Effector memory CD8-positive, alpha-beta T cell (primary cell): ENCODE measurements at regions not wholly inside any gene's neighbourhood (a gene's known extent, or its start where the extent isn't known, plus 50 kb on each side); places are given as distances from the start of the nearest gene placed in this dataset.
"Not testable (repeated sequence)": the region's sequence is repeated elsewhere in the genome, so short reads cannot be mapped to it uniquely, and the experiment has no call there.

Experiments used
- ATAC-seq: fragments of 150-1000 bp; cut with Tn5 transposase; replicated peaks from 2 replicates; pipeline ENCODE4 v1.10.0; 2021; ENCODE audit warnings: mild to moderate bottlenecking, moderate library complexity
- DNase-seq, 3 experiments: peaks; one replicate each; pipeline ENCODE4 v3.0.0; 2021
- H3K27ac Mint-ChIP-seq, 2 donors: one replicate each; pipeline ENCODE4 v1.8.0; 2022; ENCODE audit warnings: mild to moderate bottlenecking in 2 of 2, mixed read lengths in 2 of 2, moderate library complexity in 2 of 2
- H3K27me3 Mint-ChIP-seq, 2 donors: one replicate each; pipeline ENCODE4 v1.8.0; 2022; ENCODE audit warnings: mixed read lengths in 2 of 2
- H3K36me3 Mint-ChIP-seq: one replicate; pipeline ENCODE4 v1.8.0; 2022; ENCODE audit warnings: mild to moderate bottlenecking, moderate library complexity, mixed read lengths; ENCODE audit not compliant: insufficient read depth
- H3K4me1 Mint-ChIP-seq, 2 donors: one replicate each; pipeline ENCODE4 v1.8.0; 2022; ENCODE audit warnings: low read depth in 2 of 2, mixed read lengths in 2 of 2
- H3K4me3 Mint-ChIP-seq, 2 donors: one replicate each; pipeline ENCODE4 v1.8.0; 2022; ENCODE audit warnings: mild to moderate bottlenecking in 2 of 2, mixed read lengths in 2 of 2, moderate library complexity in 2 of 2
- H3K9me3 Mint-ChIP-seq, 2 donors: one replicate each; pipeline ENCODE4 v1.8.0; 2022; ENCODE audit warnings: mixed read lengths in 2 of 2

DNA sequence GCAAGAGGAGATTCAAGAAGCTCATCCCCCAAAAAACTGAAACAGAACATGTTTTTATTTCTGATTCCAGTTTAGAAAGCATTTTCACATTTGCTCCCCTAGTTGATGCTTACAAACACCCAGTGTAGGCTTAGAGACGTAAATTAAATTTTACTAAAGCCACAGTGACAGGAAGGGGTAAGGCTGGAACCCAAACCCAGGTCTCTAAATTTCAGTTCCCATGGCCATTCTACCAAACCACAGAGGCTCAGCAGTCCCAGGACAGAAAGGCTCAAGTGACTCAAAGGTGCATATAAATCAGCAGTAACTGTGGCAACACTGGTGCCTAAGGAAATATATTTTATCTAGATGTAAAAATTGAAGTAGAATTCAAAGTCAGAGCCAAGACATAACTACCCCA lies 128.7 kb downstream of the CEP120 start:
- H3K27me3 Mint-ChIP-seq: peaks cover 18 to 31% of the 10 kb centered on the region in 2 donors
- no peak for ATAC-seq
- H3K4me1 Mint-ChIP-seq: no peaks in the 10 kb centered on the region
- no peak overlapping the region for H3K4me3 Mint-ChIP-seq
- no peak for DNase-seq
- peaks cover 2% of the 10 kb centered on the region for H3K36me3 Mint-ChIP-seq
- no peak overlapping the region for H3K27ac Mint-ChIP-seq
- H3K9me3 Mint-ChIP-seq: no peaks in the 10 kb centered on the region

DNA sequence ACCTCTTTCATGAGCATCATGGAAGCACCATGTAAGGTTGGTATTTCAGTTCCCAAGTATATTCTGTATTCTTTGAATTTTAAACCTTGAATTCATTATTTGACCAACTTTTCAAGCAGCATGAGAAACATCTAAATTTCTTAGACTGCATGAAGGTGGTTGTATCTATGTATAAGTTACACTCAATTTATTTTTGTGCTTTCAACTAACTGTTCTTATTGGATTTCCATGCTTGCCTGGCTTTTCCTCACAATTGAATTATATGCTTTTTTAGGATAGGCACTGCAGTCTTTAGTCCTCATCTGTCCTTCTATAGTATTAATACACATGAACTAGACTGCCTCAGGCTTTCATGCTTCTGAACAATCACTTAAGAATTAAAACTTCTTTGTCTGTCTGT lies 134.0 kb downstream of the CEP120 start:
- no peaks in the 10 kb centered on the region for H3K9me3 Mint-ChIP-seq
- no peak for DNase-seq
- H3K27me3 Mint-ChIP-seq: peaks cover 37 to 64% of the 10 kb centered on the region in 2 donors
- no peak overlapping the region for H3K27ac Mint-ChIP-seq
- H3K4me1 Mint-ChIP-seq: no peaks in the 10 kb centered on the region
- no peak for ATAC-seq
- peaks cover 2% of the 10 kb centered on the region for H3K36me3 Mint-ChIP-seq
- H3K4me3 Mint-ChIP-seq: no peak overlapping the region

DNA sequence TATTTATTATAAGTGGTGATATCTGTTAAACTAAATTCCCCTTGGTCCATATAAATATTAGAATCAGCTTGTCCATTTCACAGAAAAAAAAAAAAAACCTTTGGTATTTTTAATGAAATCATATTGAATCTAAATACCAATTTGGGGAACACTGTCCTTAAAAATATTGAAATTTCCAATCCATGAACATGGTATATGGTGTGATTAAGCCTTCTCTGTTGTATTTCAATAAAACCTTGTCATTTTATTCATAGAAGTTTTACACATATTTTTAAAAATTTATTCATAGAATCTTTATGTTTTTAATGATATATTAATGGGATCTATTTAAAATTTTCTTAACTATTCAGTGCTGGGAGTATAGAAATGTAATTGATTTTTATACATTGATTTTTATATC lies 135.3 kb downstream of the CEP120 start:
- Mint-ChIP-seq H3K4me3 (no peak overlapping the region), H3K27ac (no peak overlapping the region), H3K9me3 (no peaks in the 10 kb centered on the region), H3K36me3 (peaks cover 2% of the 10 kb centered on the region), H3K4me1 (no peaks in the 10 kb centered on the region), H3K27me3 (peaks cover 37 to 65% of the 10 kb centered on the region in 2 donors)
- ATAC-seq (no peak), DNase-seq (no peak)

DNA sequence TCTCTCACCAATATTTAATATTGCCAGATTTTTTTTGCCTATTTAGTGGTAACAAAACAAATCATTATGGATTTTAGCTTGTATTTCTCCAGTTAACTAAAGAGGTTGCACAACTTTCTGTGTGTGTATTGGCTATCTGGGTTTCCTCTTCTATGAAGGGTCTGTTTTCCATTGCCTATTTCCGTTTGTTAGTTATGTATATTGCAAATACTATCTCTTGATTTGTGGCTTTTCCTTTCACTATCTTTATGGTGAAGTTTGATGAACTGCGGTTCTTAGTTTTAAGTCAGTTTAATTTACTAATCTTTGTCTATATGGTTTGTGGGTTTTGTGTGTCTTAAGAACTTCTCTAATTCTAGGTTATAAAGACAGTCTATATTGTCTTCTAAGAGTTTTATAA lies 136.3 kb downstream of the CEP120 start:
- H3K4me3 Mint-ChIP-seq: no peak overlapping the region
- no peaks in the 10 kb centered on the region for H3K9me3 Mint-ChIP-seq
- H3K27ac Mint-ChIP-seq: no peak overlapping the region
- no peaks in the 10 kb centered on the region for H3K36me3 Mint-ChIP-seq
- ATAC-seq: no peak
- H3K27me3 Mint-ChIP-seq: peaks cover 37 to 65% of the 10 kb centered on the region in 2 donors
- H3K4me1 Mint-ChIP-seq: no peaks in the 10 kb centered on the region
- DNase-seq: no peak

DNA sequence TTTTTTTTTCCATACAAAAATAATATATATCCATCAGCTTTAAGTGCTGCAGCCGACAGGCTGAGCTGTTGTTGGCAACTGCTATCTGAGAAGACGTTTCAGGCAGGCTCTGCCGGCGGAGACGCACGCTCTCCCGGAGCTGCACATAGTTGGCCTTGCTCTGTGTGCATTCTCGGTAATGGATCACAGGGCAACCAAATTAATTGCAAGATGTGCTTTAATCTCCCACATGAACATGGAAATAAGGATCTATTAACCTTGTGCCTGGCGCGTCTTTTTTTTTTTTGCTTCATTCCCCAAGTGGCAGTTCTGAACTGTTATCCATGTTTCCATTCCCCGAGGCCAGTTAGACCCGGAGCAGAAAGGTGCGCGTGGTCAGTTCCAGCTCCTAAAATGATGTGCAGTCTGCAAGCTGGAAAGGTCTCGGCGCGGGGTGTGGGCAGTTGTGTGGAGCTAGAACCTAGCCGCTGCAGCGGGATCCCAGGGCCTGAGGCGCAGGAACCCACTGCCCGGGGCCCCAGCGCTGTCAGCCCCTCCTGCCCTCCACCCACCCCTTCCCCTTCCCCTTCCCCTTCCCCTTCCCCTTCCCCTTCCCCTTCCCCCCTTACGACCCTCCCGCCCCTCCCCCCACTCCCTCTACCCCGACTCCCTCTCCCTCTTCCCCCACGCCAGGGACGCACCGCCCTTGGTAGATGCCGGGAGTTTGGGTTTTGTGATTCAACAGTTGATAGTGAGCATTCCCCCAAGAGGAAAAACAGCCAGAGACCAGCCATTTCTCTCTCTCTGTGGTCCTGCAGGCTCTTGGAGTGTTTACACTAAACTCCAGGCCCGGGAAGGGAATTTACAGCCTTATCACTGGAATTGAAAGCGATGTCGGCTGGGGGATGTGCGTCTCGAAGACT lies 137.8 kb downstream of the CEP120 start:
- H3K9me3 Mint-ChIP-seq: no peaks in the 10 kb centered on the region
- no peak overlapping the region for H3K27ac Mint-ChIP-seq
- DNase-seq (no peak), ATAC-seq (no peak)
- H3K4me3 Mint-ChIP-seq: no peak overlapping the region
- peaks cover 30 to 56% of the 10 kb centered on the region in 2 donors for H3K27me3 Mint-ChIP-seq
- H3K4me1 Mint-ChIP-seq: no peaks in the 10 kb centered on the region
- no peaks in the 10 kb centered on the region for H3K36me3 Mint-ChIP-seq

DNA sequence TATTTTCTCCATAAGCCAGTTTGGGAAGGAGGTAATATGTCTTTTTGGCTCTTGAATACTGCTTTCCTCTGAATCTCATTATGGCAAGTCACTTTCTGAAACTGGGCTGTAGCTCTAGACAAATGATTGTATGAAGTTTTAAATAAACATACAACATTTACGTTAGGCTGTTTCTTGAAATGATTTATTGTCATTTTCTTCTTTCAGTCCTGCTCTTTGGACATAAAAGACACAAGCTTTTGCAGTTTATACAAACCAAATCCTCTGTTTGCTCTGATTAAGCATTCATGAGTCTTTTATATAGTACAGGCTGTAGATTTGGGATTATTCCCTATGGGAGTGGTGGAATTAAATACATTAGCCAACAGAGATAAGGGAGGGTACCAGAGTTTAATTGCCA lies 139.7 kb downstream of the CEP120 start:
- H3K36me3 Mint-ChIP-seq: no peaks in the 10 kb centered on the region
- peaks cover 25 to 44% of the 10 kb centered on the region in 2 donors for H3K27me3 Mint-ChIP-seq
- H3K27ac Mint-ChIP-seq: no peak overlapping the region
- no peak for ATAC-seq
- H3K4me1 Mint-ChIP-seq: no peaks in the 10 kb centered on the region
- DNase-seq: no peak
- no peaks in the 10 kb centered on the region for H3K9me3 Mint-ChIP-seq
- no peak overlapping the region for H3K4me3 Mint-ChIP-seq

DNA sequence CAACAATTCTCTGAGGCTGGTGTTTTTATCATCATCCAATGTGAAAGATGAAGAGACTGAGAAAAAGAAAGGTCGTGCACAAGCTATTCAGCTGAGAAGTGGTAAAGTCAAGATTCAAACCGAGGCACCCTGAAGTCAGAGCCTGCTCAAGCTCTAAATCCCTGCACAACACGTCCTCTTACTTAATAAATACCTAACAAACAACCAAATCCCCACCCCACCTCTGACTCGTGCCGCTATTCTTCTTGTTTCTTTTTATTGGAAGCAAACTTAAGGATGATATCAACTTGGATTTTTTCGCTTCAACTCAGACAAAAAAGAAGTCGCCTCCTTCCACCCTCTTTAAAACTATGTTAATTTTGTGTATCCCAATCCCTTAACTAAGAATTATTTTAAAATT lies 140.2 kb downstream of the CEP120 start:
- DNase-seq (no peak), ATAC-seq (no peak)
- H3K27me3 Mint-ChIP-seq: peaks cover 25 to 44% of the 10 kb centered on the region in 2 donors
- no peaks in the 10 kb centered on the region for H3K9me3 Mint-ChIP-seq
- H3K36me3 Mint-ChIP-seq: no peaks in the 10 kb centered on the region
- H3K4me1 Mint-ChIP-seq: no peaks in the 10 kb centered on the region
- H3K27ac Mint-ChIP-seq: no peak overlapping the region
- H3K4me3 Mint-ChIP-seq: no peak overlapping the region

DNA sequence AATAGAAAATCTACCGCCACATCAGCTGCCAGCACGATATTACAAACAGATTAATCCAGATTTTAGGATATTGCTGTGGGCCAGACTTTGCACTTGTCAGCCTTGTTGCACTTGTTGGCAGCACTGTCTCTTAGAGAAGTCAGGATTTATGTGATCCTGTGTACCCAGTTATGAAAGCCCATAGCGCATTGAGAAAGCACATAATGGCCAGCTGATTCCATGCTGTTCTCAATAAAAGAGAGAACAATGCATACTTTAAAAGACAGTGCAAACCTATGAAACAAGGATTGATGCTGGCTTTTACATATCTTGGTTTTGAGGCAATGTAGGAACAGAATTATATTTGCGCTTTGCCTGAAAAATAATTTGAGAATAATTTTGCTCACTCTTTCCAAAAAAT lies 140.8 kb downstream of the CEP120 start:
- Mint-ChIP-seq H3K27me3 (peaks cover 24 to 44% of the 10 kb centered on the region in 2 donors), H3K9me3 (no peaks in the 10 kb centered on the region), H3K4me1 (no peaks in the 10 kb centered on the region), H3K27ac (no peak overlapping the region), H3K36me3 (no peaks in the 10 kb centered on the region), H3K4me3 (no peak overlapping the region)
- DNase-seq: no peak
- ATAC-seq: no peak

DNA sequence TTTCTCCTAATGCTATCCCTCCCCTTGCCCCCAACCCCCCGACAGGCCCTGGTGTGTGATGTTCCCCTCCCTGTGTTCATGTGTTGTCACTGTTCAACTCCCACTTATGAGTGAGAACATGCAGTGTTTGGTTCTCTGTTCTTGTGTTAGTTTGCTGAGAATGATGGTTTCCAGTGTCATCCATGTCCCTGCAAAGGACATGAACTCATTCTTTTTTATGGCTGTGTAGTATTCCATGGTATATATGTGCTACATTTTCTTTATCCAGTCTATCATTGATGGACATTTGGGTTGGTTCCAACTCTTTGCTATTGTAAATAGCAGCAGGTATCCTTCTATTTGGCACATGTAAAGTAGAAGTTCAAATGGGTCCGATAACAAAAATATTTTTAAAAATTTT lies 142.3 kb downstream of the CEP120 start:
- H3K4me1 Mint-ChIP-seq, H3K27ac Mint-ChIP-seq, DNase-seq, ATAC-seq, H3K36me3 Mint-ChIP-seq, H3K9me3 Mint-ChIP-seq, H3K4me3 Mint-ChIP-seq: not testable (repeated sequence)
- peaks cover 9 to 28% of the 10 kb centered on the region in 2 donors for H3K27me3 Mint-ChIP-seq

DNA sequence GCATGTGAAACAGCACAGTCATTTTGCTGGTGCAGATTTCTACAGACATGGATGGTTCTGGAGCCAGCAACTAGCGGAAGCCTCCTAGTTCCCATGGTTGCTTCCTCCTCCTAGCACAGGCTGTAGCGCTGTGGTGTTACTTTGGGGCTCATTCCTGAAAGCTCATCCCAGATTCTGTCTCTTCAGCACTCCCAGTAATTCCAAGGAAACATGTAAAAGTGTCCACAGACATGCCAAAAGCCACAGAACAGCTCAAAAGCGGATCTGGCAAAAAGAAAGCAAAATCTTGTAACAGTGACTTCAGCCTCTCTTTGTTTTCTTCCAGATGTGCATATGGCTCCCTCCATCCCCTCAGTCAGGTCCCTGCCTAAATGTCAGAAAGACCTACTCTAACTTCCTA lies 144.1 kb downstream of the CEP120 start:
- no peaks in the 10 kb centered on the region for H3K36me3 Mint-ChIP-seq
- H3K27ac Mint-ChIP-seq: no peak overlapping the region
- H3K4me3 Mint-ChIP-seq: no peak overlapping the region
- peaks cover 11% of the 10 kb centered on the region in 2 donors for H3K27me3 Mint-ChIP-seq
- DNase-seq (no peak), ATAC-seq (no peak)
- no peaks in the 10 kb centered on the region for H3K9me3 Mint-ChIP-seq
- no peaks in the 10 kb centered on the region for H3K4me1 Mint-ChIP-seq

DNA sequence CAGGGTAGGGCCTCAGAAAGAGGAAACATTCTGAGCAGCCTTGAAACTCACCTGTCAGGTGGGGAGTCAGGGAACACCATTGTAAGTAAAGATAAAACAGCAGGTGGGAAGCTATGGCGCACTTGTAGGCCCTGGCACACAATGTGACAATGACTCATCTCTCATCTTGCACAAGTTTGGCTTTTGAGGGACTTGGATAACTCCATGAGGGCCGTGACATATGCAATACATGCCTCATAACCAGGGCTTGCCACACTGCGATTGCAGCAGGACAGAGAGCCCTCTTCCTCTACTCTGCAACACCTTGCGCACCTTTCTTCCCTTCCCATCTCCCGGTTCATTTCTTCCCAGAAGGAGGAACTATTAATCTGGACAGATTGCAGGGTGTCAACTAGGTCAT lies 144.9 kb downstream of the CEP120 start:
- no peak for ATAC-seq
- no peaks in the 10 kb centered on the region for H3K9me3 Mint-ChIP-seq
- H3K36me3 Mint-ChIP-seq: no peaks in the 10 kb centered on the region
- H3K27me3 Mint-ChIP-seq: peaks cover 3 to 11% of the 10 kb centered on the region in 2 donors
- H3K4me1 Mint-ChIP-seq: no peaks in the 10 kb centered on the region
- H3K4me3 Mint-ChIP-seq: no peak overlapping the region
- H3K27ac Mint-ChIP-seq: no peak overlapping the region
- DNase-seq: no peak

DNA sequence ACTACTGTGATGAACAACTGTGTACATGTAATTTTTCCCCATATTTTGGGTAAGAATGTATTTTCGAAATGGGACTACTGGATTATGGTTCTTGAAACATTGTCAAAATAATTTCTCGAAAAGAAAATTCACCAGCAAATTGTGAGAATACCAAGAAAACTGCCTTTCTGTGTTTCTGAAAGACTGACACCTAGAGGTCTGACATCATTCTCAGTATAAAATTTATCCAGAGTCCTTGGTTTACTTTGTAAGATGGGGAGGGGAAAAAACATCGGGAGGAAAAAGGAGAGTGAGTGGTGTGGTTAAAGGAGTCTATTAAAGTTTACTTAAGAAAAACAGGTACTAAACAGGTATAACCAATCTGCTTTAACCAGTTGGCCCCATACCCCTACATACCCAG lies 149.2 kb downstream of the CEP120 start:
- Mint-ChIP-seq H3K27ac (no peak overlapping the region), H3K4me1 (no peaks in the 10 kb centered on the region), H3K27me3 (peaks cover 0 to 4% of the 10 kb centered on the region in 2 donors), H3K36me3 (no peaks in the 10 kb centered on the region), H3K4me3 (no peak overlapping the region), H3K9me3 (no peaks in the 10 kb centered on the region)
- DNase-seq (no peak), ATAC-seq (no peak)

DNA sequence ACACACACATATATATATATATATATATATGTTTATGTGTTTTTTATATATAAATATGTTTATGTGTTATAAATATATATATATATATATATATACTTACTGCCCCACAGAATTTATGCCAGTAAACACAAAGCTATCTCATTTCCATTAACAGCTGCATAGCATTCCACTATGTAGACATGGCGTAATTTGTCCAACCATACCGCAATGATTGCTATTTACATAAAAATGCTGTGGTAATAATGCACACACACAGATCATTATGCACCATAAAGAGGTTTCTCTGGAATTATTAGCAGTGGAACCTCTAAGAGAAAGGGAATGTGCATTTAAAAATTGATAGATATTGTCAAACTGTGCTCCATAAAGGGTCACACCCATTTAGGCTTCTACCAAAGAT lies 150.1 kb downstream of the CEP120 start:
- Mint-ChIP-seq H3K27me3 (peaks cover 0 to 4% of the 10 kb centered on the region in 2 donors), H3K36me3 (no peaks in the 10 kb centered on the region), H3K4me1 (no peaks in the 10 kb centered on the region), H3K9me3 (no peaks in the 10 kb centered on the region), H3K27ac (no peak overlapping the region), H3K4me3 (no peak overlapping the region)
- no peak for DNase-seq
- no peak for ATAC-seq

DNA sequence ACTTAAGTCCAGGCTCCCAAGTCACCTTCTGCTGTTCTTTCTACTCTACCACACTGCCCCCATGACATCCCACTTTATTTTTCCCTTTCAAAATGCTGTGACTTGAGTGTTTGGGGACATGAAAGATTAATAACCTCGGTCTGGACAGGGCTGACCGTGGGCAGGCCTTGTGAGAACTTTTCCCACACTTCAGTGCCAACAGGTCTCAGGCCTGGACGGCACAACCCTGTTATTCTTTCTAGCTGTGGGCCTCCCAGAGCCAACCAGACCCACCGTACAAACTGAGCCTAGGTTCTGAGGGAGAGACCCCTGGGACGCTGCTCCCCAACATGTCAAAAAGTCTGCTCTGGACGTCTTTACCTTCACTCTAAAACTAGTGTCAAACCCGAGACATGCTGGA lies 153.4 kb downstream of the CEP120 start:
- no peak for DNase-seq
- Mint-ChIP-seq H3K27ac (no peak overlapping the region), H3K4me1 (no peaks in the 10 kb centered on the region), H3K4me3 (no peak overlapping the region), H3K27me3 (no peaks in the 10 kb centered on the region), H3K36me3 (no peaks in the 10 kb centered on the region), H3K9me3 (no peaks in the 10 kb centered on the region)
- ATAC-seq: no peak
